Suprapubic skin (tissue), 4 donors: ENCODE measurements at regions not wholly inside any gene's neighbourhood (a gene's known extent, or its start where the extent isn't known, plus 50 kb on each side); places are given as distances from the start of the nearest gene placed in this dataset.

ENCODE experiments used
- DNase-seq, 2 donors: peaks; one replicate each; pipeline ENCODE4 v3.0.0-alpha.2; 2019; ENCODE audit warnings: low spot score in 2 of 2
- H3K27ac ChIP-seq: fragments of 200-600 bp; sonication (generic); one replicate; pipeline ENCODE4 v1.5.1; 2019
- H3K27me3 ChIP-seq: fragments of 200-600 bp; sonication (generic); one replicate; pipeline ENCODE4 v1.5.1; 2019
- H3K36me3 ChIP-seq: fragments of 200-600 bp; sonication (generic); one replicate; pipeline ENCODE4 v1.5.1; 2019
- H3K4me1 ChIP-seq: fragments of 200-600 bp; sonication (generic); one replicate; pipeline ENCODE4 v1.5.1; 2019
- H3K4me3 ChIP-seq: fragments of 200-600 bp; sonication (generic); one replicate; pipeline ENCODE4 v1.5.1; 2019; ENCODE audit warnings: mild to moderate bottlenecking
- H3K9me3 ChIP-seq: fragments of 200-600 bp; sonication (generic); one replicate; pipeline ENCODE4 v1.5.1; 2019
- CTCF ChIP-seq, 2 donors: fragments of 200-600 bp in 1 of 2; fragments of 450-650 bp in 1 of 2; sonication (generic) in 1 of 2; IDR thresholded peaks; one replicate each; pipeline ENCODE4 v1.5.1; 2016 to 2019; ENCODE audit warnings: antibody characterized with exemption in 2 of 2, mild to moderate bottlenecking in 1 of 2, moderate library complexity in 1 of 2
- EP300 ChIP-seq: sonication (generic); formaldehyde crosslinking; IDR thresholded peaks from one replicate; pipeline ENCODE4 v1.6.1; 2017; ENCODE audit warnings: antibody characterized with exemption
- POLR2A ChIP-seq, 2 donors: fragments of 450-650 bp; IDR thresholded peaks; one replicate each; pipeline ENCODE4 v1.6.1; 2017; ENCODE audit warnings: antibody characterized with exemption in 2 of 2, mild to moderate bottlenecking in 2 of 2, moderate library complexity in 2 of 2
- POLR2AphosphoS5 ChIP-seq, 3 donors: sonication (generic); formaldehyde crosslinking; IDR thresholded peaks; one replicate each; pipeline ENCODE4 v1.6.1; 2017; ENCODE audit warnings: antibody characterized with exemption in 3 of 3
- WGBS: methylation state at CpG from one replicate; pipeline ENCODE4 v1.1.5; 2018; 5-methylcytosine and 5-hydroxymethylcytosine counted together

DNA sequence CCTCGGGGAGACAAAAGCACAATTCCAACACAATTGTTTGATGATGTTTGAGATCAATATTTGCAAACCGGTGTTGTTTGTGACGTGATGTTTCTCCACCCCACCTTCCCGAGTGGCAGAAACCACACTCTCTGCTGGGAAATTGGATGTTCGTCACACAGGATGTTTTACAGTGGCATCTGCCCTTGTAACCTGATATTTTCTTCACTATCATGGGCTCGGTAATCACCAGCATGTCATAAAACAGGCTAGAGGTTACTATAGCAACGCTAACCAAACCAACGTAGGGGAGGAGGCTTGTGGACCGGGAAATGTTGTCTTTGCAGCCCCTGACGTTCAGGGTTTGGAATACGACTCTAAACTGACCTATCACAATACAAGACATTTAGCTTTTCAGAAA lies 454.5 kb downstream of the IRS2 start:
- H3K36me3 ChIP-seq, result no peaks in the 10 kb centered on the region
- H3K9me3 ChIP-seq, result no peaks in the 10 kb centered on the region
- no peak overlapping the region for H3K4me3 ChIP-seq
- no peak for TF ChIP-seq CTCF (IDR thresholded peaks at IDR 0.05)
- TF ChIP-seq POLR2AphosphoS5 (IDR thresholded peaks at IDR 0.05), result no peak
- no peak for TF ChIP-seq EP300
- no peaks in the 10 kb centered on the region for H3K4me1 ChIP-seq
- no peak overlapping the region for H3K27ac ChIP-seq
- no peaks in the 10 kb centered on the region for H3K27me3 ChIP-seq
- no peak for DNase-seq
- 38% methylated on average over 11 of the region's 11 CpGs for WGBS

GRCh38 chr13:109331011-109331433 lies 455.4 kb downstream of the IRS2 start:
- no peaks in the 10 kb centered on the region for H3K9me3 ChIP-seq
- no peak overlapping the region for H3K27ac ChIP-seq
- H3K36me3 ChIP-seq, result no peaks in the 10 kb centered on the region
- H3K4me1 ChIP-seq, result no peaks in the 10 kb centered on the region
- no peaks in the 10 kb centered on the region for H3K27me3 ChIP-seq
- no peak for DNase-seq
- no peak overlapping the region for H3K4me3 ChIP-seq
- TF ChIP-seq POLR2A (IDR thresholded peaks at IDR 0.05) (no peak), EP300 (no peak), POLR2AphosphoS5 (IDR thresholded peaks at IDR 0.05) (no peak), CTCF (IDR thresholded peaks at IDR 0.05) (no peak)
- WGBS, result 69% methylated on average over 2 of the region's 2 CpGs

- 73% methylated on average over 4 of the region's 4 CpGs for WGBS
- Histone ChIP-seq H3K4me3 (no peak overlapping the region), H3K27me3 (no peaks in the 10 kb centered on the region), H3K27ac (no peak overlapping the region), H3K9me3 (no peaks in the 10 kb centered on the region), H3K36me3 (no peaks in the 10 kb centered on the region), H3K4me1 (no peaks in the 10 kb centered on the region)
- no peak for TF ChIP-seq POLR2A (IDR thresholded peaks at IDR 0.05)
- TF ChIP-seq CTCF (IDR thresholded peaks at IDR 0.05), result no peak
- TF ChIP-seq POLR2AphosphoS5 (IDR thresholded peaks at IDR 0.05), result no peak
- no peak for TF ChIP-seq EP300
- no peak for DNase-seq
Measured at GRCh38 chr13:109330123-109330522, 456.3 kb downstream of the IRS2 start.

GRCh38 chr13:109329175-109329574 lies 457.2 kb downstream of the IRS2 start:
- Histone ChIP-seq H3K4me3 (no peak overlapping the region), H3K27me3 (no peaks in the 10 kb centered on the region), H3K27ac (no peak overlapping the region), H3K4me1 (no peaks in the 10 kb centered on the region), H3K9me3 (no peaks in the 10 kb centered on the region), H3K36me3 (no peaks in the 10 kb centered on the region)
- 96% methylated on average over 4 of the region's 4 CpGs for WGBS
- no peak for TF ChIP-seq EP300
- TF ChIP-seq CTCF (IDR thresholded peaks at IDR 0.05), result no peak
- TF ChIP-seq POLR2AphosphoS5 (IDR thresholded peaks at IDR 0.05), result no peak
- TF ChIP-seq POLR2A (IDR thresholded peaks at IDR 0.05), result no peak
- DNase-seq, result no peak

- TF ChIP-seq CTCF (IDR thresholded peaks at IDR 0.05) (no peak), POLR2A (IDR thresholded peaks at IDR 0.05) (no peak), EP300 (no peak), POLR2AphosphoS5 (IDR thresholded peaks at IDR 0.05) (no peak)
- no peaks in the 10 kb centered on the region for H3K4me1 ChIP-seq
Measured at GRCh38 chr13:109326601-109327000, 459.8 kb downstream of the IRS2 start.

More at GRCh38 chr13:109326601-109327000, 459.8 kb downstream of the IRS2 start:
- Histone ChIP-seq H3K36me3 (no peaks in the 10 kb centered on the region), H3K4me3 (no peak overlapping the region), H3K27ac (no peak overlapping the region), H3K9me3 (no peaks in the 10 kb centered on the region), H3K27me3 (no peaks in the 10 kb centered on the region)
- 96% methylated on average over 9 of the region's 9 CpGs for WGBS
- no peak for DNase-seq
